ENCODE measurements at regions not wholly inside any gene's neighbourhood (a gene's known extent, or its start where the extent isn't known, plus 50 kb on each side); places are given as distances from the start of the nearest gene placed in this dataset.

DNA sequence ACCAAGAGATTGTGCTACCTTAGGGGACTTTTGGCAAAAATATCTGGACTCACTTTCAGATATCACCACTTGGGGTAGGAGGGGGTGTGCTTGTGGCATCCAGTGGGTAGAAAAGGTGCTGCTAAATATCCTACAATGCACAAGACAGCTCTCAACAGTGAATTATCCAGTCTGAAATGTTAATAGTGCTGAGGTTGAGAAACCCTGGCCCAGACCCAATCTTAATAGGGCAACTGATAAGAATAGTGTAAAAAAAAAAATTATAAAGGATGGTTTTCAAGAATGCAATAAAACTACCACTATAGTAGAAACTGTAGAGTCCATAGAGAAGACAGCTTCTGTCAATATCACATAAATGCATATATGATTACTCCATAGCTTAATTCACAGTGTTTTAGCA is 185.5 kb downstream of the ZNF330 start:
- H3K9me3 ChIP-seq = no peaks in the 10 kb centered on the region
- H3K4me1 ChIP-seq = peaks cover 0 to 16% (median 3%) of the 10 kb centered on the region in 4 donors
- H3K27ac ChIP-seq = no peak overlapping the region
- no peak for DNase-seq
- no peaks in the 10 kb centered on the region for H3K36me3 ChIP-seq
- H3K4me3 ChIP-seq = no peak overlapping the region
- H3K27me3 ChIP-seq = no peaks in the 10 kb centered on the region
- intact Hi-C loops (cut with DNase I; ENCODE audit: low total_unique reads) = no loop called here
- no peak for TF ChIP-seq CTCF (IDR thresholded peaks at IDR 0.05)

- DNase-seq = no peak
- Histone ChIP-seq H3K27me3 (no peaks in the 10 kb centered on the region), H3K4me3 (no peak overlapping the region), H3K27ac (no peak overlapping the region), H3K9me3 (no peaks in the 10 kb centered on the region), H3K4me1 (peaks cover 0 to 16% (median 3%) of the 10 kb centered on the region in 4 donors), H3K36me3 (no peaks in the 10 kb centered on the region)
- intact Hi-C loops (cut with DNase I; ENCODE audit: low total_unique reads) = no loop called here
- TF ChIP-seq CTCF (IDR thresholded peaks at IDR 0.05) = no peak
Observed at GRCh38 chr4:141409556-141409955, 188.9 kb downstream of the ZNF330 start.

- intact Hi-C loops (cut with DNase I; ENCODE audit: low total_unique reads) = no loop called here
- Histone ChIP-seq H3K4me1 (peaks cover 0 to 12% (median 3%) of the 10 kb centered on the region in 4 donors), H3K27me3 (no peaks in the 10 kb centered on the region), H3K27ac (no peak overlapping the region), H3K4me3 (no peak overlapping the region), H3K9me3 (no peaks in the 10 kb centered on the region), H3K36me3 (no peaks in the 10 kb centered on the region)
- no peak for TF ChIP-seq CTCF (IDR thresholded peaks at IDR 0.05)
- DNase-seq = no peak
Observed at GRCh38 chr4:141410839-141411238, 190.1 kb downstream of the ZNF330 start.

GRCh38 chr4:141411936-141412335 is 191.2 kb downstream of the ZNF330 start:
- TF ChIP-seq CTCF (IDR thresholded peaks at IDR 0.05) = no peak
- Histone ChIP-seq H3K27me3 (no peaks in the 10 kb centered on the region), H3K36me3 (no peaks in the 10 kb centered on the region), H3K4me1 (peaks cover 0 to 3% (median under 1%) of the 10 kb centered on the region in 4 donors), H3K4me3 (no peak overlapping the region), H3K9me3 (no peaks in the 10 kb centered on the region), H3K27ac (no peak overlapping the region)
- intact Hi-C loops (cut with DNase I; ENCODE audit: low total_unique reads) = no loop called here
- DNase-seq = no peak

DNA sequence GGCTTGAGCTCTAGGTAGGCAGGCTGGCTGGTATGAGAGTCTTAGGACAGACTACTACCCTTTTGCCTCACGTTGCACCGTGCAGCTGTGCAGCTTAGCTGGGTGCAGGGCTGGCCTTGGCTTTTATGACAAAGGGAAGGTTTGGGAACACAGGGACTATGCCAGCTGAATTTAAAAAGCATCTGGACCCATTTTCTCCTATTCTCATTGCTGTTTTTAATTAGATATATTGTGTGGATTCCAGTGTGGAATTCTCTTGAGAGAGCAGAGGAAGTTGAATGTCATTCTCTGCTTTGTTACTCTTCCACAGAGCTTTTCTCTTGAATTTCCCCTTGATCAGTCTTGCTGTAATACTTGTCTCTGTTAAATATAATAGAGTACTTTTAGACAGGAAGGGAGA is 192.7 kb downstream of the ZNF330 start:
- DNase-seq = no peak
- no peak for TF ChIP-seq CTCF (IDR thresholded peaks at IDR 0.05)
- H3K9me3 ChIP-seq = no peaks in the 10 kb centered on the region
- peaks cover 0 to 10% (median 3%) of the 10 kb centered on the region in 4 donors for H3K4me1 ChIP-seq
- H3K27me3 ChIP-seq = no peaks in the 10 kb centered on the region
- no peak overlapping the region for H3K27ac ChIP-seq
- no peaks in the 10 kb centered on the region for H3K36me3 ChIP-seq
- H3K4me3 ChIP-seq = no peak overlapping the region
- intact Hi-C loops (cut with DNase I; ENCODE audit: low total_unique reads) = no loop called here

GRCh38 chr4:141415651-141416050 is 195.0 kb downstream of the ZNF330 start:
- Histone ChIP-seq H3K4me1 (peaks cover 0 to 10% (median 3%) of the 10 kb centered on the region in 4 donors), H3K36me3 (no peaks in the 10 kb centered on the region), H3K9me3 (no peaks in the 10 kb centered on the region), H3K27ac (no peak overlapping the region), H3K4me3 (no peak overlapping the region), H3K27me3 (no peaks in the 10 kb centered on the region)
- intact Hi-C loops (cut with DNase I; ENCODE audit: low total_unique reads) = no loop called here
- DNase-seq = no peak
- no peak for TF ChIP-seq CTCF (IDR thresholded peaks at IDR 0.05)
